ENCODE measurements at regions not wholly inside any gene's neighbourhood (a gene's known extent, or its start where the extent isn't known, plus 50 kb on each side); places are given as distances from the start of the nearest gene placed in this dataset.

DNA sequence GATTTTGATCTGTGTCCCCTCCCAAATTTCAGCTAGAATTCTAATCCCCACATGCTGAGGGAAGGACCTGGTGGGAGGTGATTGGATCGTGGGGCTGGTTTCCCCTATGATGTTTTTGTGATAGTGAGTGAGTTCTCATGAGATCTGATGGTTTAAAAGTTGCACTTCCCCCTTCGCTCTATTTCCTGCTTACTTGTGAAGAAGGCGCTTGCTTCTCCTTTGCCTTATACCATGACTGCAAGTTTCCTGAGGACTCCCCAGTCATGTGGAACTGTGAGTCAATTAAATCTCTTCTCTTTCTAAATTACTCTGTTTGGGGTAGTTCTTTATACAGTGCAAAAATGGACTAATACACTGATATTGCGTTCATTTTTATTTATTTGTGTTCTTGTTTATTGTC, 636.8 kb upstream of the LINC00305 start:
- TF ChIP-seq, protein P1, sequence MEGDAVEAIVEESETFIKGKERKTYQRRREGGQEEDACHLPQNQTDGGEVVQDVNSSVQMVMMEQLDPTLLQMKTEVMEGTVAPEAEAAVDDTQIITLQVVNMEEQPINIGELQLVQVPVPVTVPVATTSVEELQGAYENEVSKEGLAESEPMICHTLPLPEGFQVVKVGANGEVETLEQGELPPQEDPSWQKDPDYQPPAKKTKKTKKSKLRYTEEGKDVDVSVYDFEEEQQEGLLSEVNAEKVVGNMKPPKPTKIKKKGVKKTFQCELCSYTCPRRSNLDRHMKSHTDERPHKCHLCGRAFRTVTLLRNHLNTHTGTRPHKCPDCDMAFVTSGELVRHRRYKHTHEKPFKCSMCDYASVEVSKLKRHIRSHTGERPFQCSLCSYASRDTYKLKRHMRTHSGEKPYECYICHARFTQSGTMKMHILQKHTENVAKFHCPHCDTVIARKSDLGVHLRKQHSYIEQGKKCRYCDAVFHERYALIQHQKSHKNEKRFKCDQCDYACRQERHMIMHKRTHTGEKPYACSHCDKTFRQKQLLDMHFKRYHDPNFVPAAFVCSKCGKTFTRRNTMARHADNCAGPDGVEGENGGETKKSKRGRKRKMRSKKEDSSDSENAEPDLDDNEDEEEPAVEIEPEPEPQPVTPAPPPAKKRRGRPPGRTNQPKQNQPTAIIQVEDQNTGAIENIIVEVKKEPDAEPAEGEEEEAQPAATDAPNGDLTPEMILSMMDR (IDR thresholded peaks at IDR 0.05; ENCODE audit: low read depth, low read length, poor library complexity, severe bottlenecking), result no peak
- TF ChIP-seq EZH2phosphoT487 (IDR thresholded peaks at IDR 0.05; ENCODE audit: borderline replicate concordance, low read length), result no peak
